HG03064 (cell line): ENCODE measurements at regions not wholly inside any gene's neighbourhood (a gene's known extent, or its start where the extent isn't known, plus 50 kb on each side); places are given as distances from the start of the nearest gene placed in this dataset.
"Not testable (repeated sequence)": the region's sequence is repeated elsewhere in the genome, so short reads cannot be mapped to it uniquely, and the experiment has no call there.

ENCODE experiments used
- ATAC-seq: cut with Tn5 transposase; IDR thresholded peaks from one replicate; pipeline ENCODE4 v1.9.1; 2021; ENCODE audit warnings: low read depth; ENCODE audit not compliant: unreplicated experiment

- no peak for ATAC-seq
These were observed 1017.4 kb upstream of the MANEA start for GRCh38 chr6:94559829-94560537.

- ATAC-seq: not testable (repeated sequence)
These were observed 1020.1 kb upstream of the MANEA start for GRCh38 chr6:94557207-94557606.

- ATAC-seq: no peak
These were observed 1029.1 kb upstream of the MANEA start for GRCh38 chr6:94548201-94548600.

- no peak for ATAC-seq
These were observed 1041.5 kb upstream of the MANEA start for GRCh38 chr6:94535798-94536197.

- ATAC-seq: no peak
These were observed 1065.7 kb upstream of the MANEA start for GRCh38 chr6:94511502-94512088.

- ATAC-seq: no peak
These were observed 1066.5 kb upstream of the MANEA start for GRCh38 chr6:94510877-94511276.

GRCh38 chr6:94501516-94501915 lies 1075.8 kb upstream of the MANEA start:
- ATAC-seq: no peak

GRCh38 chr6:94498099-94498498 lies 1078.7 kb upstream of the EPHA7 start:
- no peak for ATAC-seq

- no peak for ATAC-seq
These were observed 1075.1 kb upstream of the EPHA7 start for GRCh38 chr6:94494500-94494899.

GRCh38 chr6:94487371-94487770 lies 1068.0 kb upstream of the EPHA7 start:
- no peak for ATAC-seq

GRCh38 chr6:94478133-94479005 lies 1059.0 kb upstream of the EPHA7 start:
- no peak for ATAC-seq

GRCh38 chr6:94468830-94469229 lies 1049.5 kb upstream of the EPHA7 start:
- no peak for ATAC-seq

GRCh38 chr6:94464018-94464510 lies 1044.7 kb upstream of the EPHA7 start:
- ATAC-seq: no peak

GRCh38 chr6:94463306-94463705 lies 1043.9 kb upstream of the EPHA7 start:
- ATAC-seq: no peak

- ATAC-seq: no peak
These were observed 1042.9 kb upstream of the EPHA7 start for GRCh38 chr6:94462231-94462630.

GRCh38 chr6:94456266-94456665 lies 1036.9 kb upstream of the EPHA7 start:
- no peak for ATAC-seq

GRCh38 chr6:94454231-94454630 lies 1034.9 kb upstream of the EPHA7 start:
- no peak for ATAC-seq

- ATAC-seq: no peak
These were observed 1026.8 kb upstream of the EPHA7 start for GRCh38 chr6:94446120-94446519.

GRCh38 chr6:94443701-94444100 lies 1024.3 kb upstream of the EPHA7 start:
- ATAC-seq: no peak

- ATAC-seq: no peak
These were observed 1005.3 kb upstream of the EPHA7 start for GRCh38 chr6:94424692-94425091.

GRCh38 chr6:94417363-94417762 lies 998.0 kb upstream of the EPHA7 start:
- ATAC-seq: no peak
